Lower leg skin (tissue), 4 donors: ENCODE measurements at regions not wholly inside any gene's neighbourhood (a gene's known extent, or its start where the extent isn't known, plus 50 kb on each side); places are given as distances from the start of the nearest gene placed in this dataset.

Experiments
- DNase-seq, 2 donors: peaks; one replicate each; pipeline ENCODE4 v3.0.0-alpha.2; 2019; ENCODE audit warnings: low spot score in 2 of 2
- H3K4me3 ChIP-seq: fragments of 200-600 bp; sonication (generic); 2 replicates; pipeline ENCODE4 v1.5.1; 2017; ENCODE audit warnings: mild to moderate bottlenecking, low read depth; ENCODE audit not compliant: poor library complexity, severe bottlenecking
- POLR2A ChIP-seq, 2 donors: fragments of 450-650 bp; IDR thresholded peaks; one replicate each; pipeline ENCODE4 v1.6.1; 2016 to 2017; ENCODE audit warnings: antibody characterized with exemption in 2 of 2, mild to moderate bottlenecking in 1 of 2, moderate library complexity in 1 of 2
- WGBS, 2 donors: methylation state at CpG; one replicate each; pipeline ENCODE4 v1.1.5; 2018; 5-methylcytosine and 5-hydroxymethylcytosine counted together
- intact Hi-C: fragments of 100-400 bp; cut with DNase I; formaldehyde crosslinking; loops from one replicate; pipeline ENCODE4 v1.15.0; 2023; ENCODE audit warnings: low total_unique reads
- TF ChIP-seq, protein P1 (sequence below), 3 donors: fragments of 450-650 bp; IDR thresholded peaks; one replicate each; pipeline ENCODE4 v1.5.1; 2016; ENCODE audit warnings: antibody characterized with exemption in 3 of 3, mild to moderate bottlenecking in 3 of 3, moderate library complexity in 2 of 3

- 93 to 97% methylated on average over 38 to 43 of the region's 43 CpGs for WGBS, 2 donors
- TF ChIP-seq, protein P1, sequence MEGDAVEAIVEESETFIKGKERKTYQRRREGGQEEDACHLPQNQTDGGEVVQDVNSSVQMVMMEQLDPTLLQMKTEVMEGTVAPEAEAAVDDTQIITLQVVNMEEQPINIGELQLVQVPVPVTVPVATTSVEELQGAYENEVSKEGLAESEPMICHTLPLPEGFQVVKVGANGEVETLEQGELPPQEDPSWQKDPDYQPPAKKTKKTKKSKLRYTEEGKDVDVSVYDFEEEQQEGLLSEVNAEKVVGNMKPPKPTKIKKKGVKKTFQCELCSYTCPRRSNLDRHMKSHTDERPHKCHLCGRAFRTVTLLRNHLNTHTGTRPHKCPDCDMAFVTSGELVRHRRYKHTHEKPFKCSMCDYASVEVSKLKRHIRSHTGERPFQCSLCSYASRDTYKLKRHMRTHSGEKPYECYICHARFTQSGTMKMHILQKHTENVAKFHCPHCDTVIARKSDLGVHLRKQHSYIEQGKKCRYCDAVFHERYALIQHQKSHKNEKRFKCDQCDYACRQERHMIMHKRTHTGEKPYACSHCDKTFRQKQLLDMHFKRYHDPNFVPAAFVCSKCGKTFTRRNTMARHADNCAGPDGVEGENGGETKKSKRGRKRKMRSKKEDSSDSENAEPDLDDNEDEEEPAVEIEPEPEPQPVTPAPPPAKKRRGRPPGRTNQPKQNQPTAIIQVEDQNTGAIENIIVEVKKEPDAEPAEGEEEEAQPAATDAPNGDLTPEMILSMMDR (IDR thresholded peaks at IDR 0.05) = no peak
- TF ChIP-seq POLR2A (IDR thresholded peaks at IDR 0.05) = no peak
- H3K4me3 ChIP-seq = no peak overlapping the region
- no peak for DNase-seq
- intact Hi-C loops = no loop called here
Measured at GRCh38 chr19:5257155-5258045, 83.2 kb downstream of the PTPRS start.

DNA sequence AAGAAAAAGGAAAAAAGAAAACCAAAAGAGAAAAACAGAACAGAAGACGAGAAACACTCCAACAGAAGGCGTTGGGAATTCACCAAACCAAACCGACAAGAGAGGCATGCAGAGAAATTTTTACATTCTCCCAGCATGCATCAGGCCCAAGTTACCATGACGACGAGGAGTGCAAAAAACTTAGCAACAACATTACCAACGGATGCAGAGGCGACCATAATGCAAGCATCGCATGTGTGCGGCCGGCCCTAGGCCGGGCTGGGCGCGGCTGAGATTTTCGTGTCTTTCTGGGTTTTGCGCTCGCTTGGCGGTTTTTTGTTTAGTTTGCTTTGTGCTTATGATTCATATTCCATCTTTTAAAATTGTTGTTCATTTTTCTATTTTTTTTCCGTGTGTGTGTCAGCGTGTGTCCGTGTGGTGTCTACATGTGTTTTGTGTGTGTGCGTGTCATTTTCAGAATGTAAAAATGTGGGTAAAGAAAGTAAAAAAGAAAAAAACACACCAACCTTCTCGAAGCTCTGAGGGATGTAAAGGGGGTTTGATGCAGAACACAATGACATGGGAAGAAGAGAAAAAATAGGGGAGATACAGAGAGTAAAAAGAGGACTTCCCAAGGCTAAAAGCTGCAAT is 84.9 kb downstream of the PTPRS start:
- DNase-seq = no peak
- no peak overlapping the region for H3K4me3 ChIP-seq
- intact Hi-C loops = no loop called here
- 97 to 98% methylated on average over 22 of the region's 22 CpGs for WGBS, 2 donors
- no peak for TF ChIP-seq POLR2A (IDR thresholded peaks at IDR 0.05)
- TF ChIP-seq, protein P1 (IDR thresholded peaks at IDR 0.05) = no peak

GRCh38 chr19:5254944-5255343 is 85.7 kb downstream of the PTPRS start:
- TF ChIP-seq, protein P1 (IDR thresholded peaks at IDR 0.05) = no peak
- no peak for TF ChIP-seq POLR2A (IDR thresholded peaks at IDR 0.05)
- no peak for DNase-seq
- intact Hi-C loops = no loop called here
- WGBS, 2 donors = 94 to 100% methylated on average over 1 of the region's 1 CpG
- no peak overlapping the region for H3K4me3 ChIP-seq

DNA sequence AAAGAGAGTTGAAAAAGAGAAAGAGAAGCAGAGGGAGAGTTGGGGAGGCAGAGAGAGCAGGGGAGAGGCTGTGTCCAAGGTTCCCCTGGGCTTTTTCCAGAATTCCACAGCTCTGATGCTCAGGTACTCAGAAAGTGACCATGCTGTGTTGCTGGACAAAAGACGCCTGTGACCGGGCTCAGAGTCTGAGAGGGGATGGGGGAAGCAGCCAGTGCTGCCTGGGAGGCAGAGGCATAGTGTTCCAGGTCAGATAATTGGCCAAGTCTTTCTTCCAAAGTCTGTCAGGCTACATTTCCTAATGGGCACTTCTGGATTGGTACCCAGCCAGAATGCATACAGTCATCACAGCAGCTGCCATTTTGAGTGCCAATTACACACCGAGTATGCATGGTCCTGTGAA is 86.1 kb downstream of the PTPRS start:
- 63 to 98% methylated on average over 3 of the region's 3 CpGs for WGBS, 2 donors
- intact Hi-C loops = no loop called here
- no peak overlapping the region for H3K4me3 ChIP-seq
- no peak for DNase-seq
- TF ChIP-seq, protein P1 (IDR thresholded peaks at IDR 0.05) = no peak
- no peak for TF ChIP-seq POLR2A (IDR thresholded peaks at IDR 0.05)

GRCh38 chr19:5253406-5254110 is 87.1 kb downstream of the PTPRS start:
- intact Hi-C loops = no loop called here
- no peak for DNase-seq
- no peak overlapping the region for H3K4me3 ChIP-seq
- 60 to 67% methylated on average over 3 of the region's 3 CpGs for WGBS, 2 donors
- no peak for TF ChIP-seq POLR2A (IDR thresholded peaks at IDR 0.05)
- TF ChIP-seq, protein P1 (IDR thresholded peaks at IDR 0.05) = no peak
